AG08396 (cell line): ENCODE measurements at regions not wholly inside any gene's neighbourhood (a gene's known extent, or its start where the extent isn't known, plus 50 kb on each side); places are given as distances from the start of the nearest gene placed in this dataset.
"Not testable (repeated sequence)": the region's sequence is repeated elsewhere in the genome, so short reads cannot be mapped to it uniquely, and the experiment has no call there.

Source experiments
- DNase-seq: peaks from one replicate; pipeline ENCODE4 v3.0.0; 2012; ENCODE audit warnings: low spot score, mixed read lengths

GRCh38 chr6:140040396-140040795 lies 665.9 kb upstream of the CITED2 start:
- no peak for DNase-seq

- no peak for DNase-seq
Observed at GRCh38 chr6:140039364-140039763, 664.9 kb upstream of the CITED2 start.

GRCh38 chr6:140036196-140036595 lies 661.7 kb upstream of the CITED2 start:
- no peak for DNase-seq

DNA sequence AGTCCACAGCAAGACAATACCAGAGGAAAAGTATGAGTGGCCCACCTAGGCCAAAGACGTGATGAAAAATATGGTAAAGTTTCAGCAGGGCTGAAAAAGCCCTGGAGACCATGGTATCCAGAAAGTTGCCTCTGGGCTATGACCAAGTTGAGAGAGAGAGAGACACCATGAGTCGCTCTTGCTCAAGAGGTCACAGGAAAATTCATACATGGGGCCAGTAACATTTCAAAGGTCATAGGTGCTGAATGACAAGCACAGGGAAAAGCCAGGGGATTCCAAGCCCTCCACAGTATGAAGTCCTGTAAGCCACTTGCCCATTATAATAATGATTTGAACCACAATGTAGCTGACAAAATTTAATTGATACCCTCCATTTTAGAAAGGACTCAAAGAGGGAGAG lies 657.7 kb upstream of the CITED2 start:
- no peak for DNase-seq

DNA sequence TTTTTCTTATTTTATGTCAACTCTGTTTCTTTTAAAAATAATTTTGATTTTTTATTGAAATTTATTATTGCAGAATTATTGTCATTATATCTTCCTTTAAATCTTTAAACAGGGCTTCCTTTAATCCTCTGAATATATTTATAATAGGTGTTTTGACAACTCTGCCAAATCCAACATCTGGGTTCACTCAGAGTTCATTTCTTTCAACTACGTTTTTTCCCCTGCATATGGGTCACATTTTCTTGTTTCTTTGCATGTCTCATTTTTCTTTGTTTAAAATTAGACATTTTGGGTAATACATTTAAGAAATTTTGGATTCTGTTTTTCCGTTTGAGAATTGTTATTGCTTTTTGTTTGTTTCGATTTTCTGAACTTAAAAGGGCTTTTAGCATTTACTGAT lies 655.1 kb upstream of the CITED2 start:
- no peak for DNase-seq

DNA sequence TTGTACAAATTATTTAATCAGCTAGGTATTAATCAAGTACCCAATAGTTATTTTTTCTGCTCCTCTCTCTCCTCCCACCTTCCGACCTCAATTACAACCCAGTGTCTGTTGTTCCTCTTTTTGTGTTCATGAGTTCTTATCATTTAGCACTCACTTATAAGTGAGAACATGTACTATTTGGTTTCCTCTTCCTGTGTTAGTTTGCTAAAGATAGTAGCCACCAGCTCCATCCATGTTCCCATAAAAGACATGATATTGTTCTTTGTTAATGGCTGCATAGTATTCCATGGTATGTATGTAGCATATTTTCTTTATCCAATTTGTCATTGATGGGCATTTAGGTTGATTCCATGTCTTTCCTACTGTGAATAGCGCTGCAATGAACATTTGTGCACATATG lies 652.8 kb upstream of the CITED2 start:
- no peak for DNase-seq

DNA sequence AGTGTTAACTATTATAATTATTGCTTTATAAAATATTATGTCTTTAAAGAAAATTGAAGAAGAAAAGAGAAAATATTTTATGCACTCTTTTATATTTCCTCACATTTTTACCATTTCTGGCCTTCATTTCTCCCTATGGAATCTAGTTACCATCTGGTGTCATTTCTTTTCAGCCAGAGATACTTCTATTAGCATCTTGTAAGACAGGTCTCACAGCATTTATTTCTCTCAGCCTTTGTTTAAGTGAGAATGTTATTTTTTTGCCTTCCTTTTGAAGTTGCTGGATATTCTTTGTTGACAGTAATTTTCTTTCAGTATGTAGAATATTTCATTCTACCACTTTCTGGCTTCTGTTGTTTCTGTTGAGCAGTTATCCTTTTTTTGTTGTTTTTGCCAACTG lies 652.1 kb upstream of the CITED2 start:
- DNase-seq = no peak

GRCh38 chr6:140025171-140025570 lies 650.7 kb upstream of the CITED2 start:
- no peak for DNase-seq

- no peak for DNase-seq
Observed at GRCh38 chr6:140020207-140020791, 645.9 kb upstream of the CITED2 start.

DNA sequence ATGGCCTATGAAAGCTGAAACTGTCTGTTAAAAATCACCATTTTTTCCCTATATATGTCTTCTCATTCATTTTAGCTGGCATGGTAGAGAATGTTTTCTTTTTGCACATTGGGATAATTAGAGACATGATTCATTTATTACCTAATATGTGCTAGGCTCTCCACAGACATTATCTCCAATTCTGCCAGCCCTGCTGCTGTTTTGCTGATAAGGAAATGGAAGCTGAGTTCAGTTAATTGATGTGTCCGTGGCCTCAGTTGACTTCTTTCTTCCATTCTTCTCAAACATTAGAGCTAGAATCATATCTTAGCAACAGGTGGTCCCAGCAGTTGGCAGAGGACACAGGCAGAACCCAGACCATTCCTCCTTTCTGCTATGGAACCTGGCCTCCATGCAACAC lies 644.1 kb upstream of the CITED2 start:
- no peak for DNase-seq

GRCh38 chr6:140017470-140017869 lies 643.0 kb upstream of the CITED2 start:
- DNase-seq = no peak

GRCh38 chr6:140012150-140012549 lies 637.7 kb upstream of the CITED2 start:
- no peak for DNase-seq

- no peak for DNase-seq
Observed at GRCh38 chr6:140011537-140011936, 637.1 kb upstream of the CITED2 start.

GRCh38 chr6:140009286-140009685 lies 634.8 kb upstream of the CITED2 start:
- DNase-seq = no peak

GRCh38 chr6:140007525-140007924 lies 633.1 kb upstream of the CITED2 start:
- no peak for DNase-seq

DNA sequence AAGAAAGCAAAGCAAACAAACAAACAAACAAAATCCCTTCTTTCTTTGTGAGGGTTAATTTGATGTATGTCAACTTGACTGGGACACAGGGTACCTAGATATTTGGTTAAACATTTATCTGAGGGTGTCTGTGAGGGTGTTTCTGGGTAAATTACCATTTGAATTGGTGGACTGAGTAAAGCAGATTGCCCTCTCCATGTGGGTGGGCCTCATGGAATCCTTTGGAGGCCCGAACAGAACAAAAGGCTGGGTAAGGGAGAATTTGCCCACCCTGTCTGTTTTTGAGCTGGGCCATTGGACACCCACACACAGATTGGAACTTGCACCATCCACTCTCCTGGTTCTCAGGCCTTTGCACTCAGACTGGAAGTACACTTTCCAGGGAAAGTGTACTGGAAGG lies 628.8 kb upstream of the CITED2 start:
- DNase-seq = no peak

DNA sequence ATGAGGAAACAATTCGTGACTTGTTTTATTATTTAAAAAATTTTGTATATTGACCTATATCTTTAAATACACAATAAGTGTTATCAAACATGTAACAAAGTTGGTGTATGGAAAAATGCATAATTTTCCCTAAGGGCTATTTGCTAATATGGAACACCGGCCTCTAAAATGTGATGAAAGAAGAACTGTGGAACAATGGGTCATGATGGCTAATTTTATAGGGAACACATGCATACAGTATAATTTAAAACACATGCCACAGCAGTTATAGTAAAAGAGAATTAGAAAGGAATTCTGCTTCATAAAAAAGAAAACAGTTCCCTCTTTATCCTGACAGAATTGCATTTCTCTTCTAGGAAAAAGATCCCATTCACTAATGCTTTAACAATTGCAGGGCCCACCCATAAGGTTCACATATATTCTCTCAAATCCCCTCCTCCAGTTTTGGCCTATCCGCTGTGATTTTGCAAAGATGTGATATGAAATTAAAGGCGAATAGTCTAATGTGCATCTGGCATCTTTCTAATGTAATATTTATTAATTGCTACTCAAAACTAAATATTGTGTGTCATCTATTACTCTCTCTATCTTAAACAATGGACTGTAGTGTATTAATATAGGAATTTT lies 628.1 kb upstream of the CITED2 start:
- no peak for DNase-seq

- no peak for DNase-seq
Observed at GRCh38 chr6:140001821-140002341, 627.4 kb upstream of the CITED2 start.

DNA sequence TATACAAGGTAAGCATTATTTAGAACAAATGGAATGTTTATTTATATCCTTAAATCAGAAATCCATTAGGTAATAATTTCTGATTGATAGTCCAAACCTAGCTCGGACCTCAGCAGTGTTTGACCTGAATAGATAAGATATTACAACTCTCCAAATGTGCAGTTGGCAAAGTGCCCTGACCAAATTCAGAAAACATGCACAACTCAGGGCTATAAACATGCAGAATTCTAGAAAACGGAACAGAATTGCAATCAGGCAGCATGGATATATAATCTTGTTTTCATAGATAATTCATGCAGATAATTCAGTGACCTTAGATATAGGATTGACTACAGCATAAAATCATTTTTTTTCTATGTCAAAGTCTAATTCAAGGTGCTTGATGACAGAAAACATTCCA lies 626.6 kb upstream of the CITED2 start:
- no peak for DNase-seq

GRCh38 chr6:139999661-140000060 lies 625.2 kb upstream of the CITED2 start:
- not testable (repeated sequence) for DNase-seq

DNA sequence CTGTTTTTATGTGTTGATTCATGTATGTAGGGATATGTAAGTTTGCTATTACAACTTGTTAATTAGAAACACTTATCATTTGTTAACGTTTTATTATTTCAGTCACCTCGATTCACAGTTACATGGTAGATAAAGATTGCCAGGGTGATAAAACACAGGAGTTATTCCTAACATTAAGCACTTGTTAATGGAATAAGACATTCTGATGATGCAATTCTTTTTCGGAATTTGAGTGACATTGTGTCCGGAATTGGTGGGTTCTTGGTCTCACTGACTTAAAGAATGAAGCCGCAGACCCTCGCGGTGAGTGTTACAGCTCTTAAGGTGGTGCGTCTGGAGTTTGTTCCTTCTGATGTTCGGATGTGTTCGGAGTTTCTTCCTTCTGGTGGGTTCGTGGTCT lies 624.0 kb upstream of the CITED2 start:
- DNase-seq = not testable (repeated sequence)

DNA sequence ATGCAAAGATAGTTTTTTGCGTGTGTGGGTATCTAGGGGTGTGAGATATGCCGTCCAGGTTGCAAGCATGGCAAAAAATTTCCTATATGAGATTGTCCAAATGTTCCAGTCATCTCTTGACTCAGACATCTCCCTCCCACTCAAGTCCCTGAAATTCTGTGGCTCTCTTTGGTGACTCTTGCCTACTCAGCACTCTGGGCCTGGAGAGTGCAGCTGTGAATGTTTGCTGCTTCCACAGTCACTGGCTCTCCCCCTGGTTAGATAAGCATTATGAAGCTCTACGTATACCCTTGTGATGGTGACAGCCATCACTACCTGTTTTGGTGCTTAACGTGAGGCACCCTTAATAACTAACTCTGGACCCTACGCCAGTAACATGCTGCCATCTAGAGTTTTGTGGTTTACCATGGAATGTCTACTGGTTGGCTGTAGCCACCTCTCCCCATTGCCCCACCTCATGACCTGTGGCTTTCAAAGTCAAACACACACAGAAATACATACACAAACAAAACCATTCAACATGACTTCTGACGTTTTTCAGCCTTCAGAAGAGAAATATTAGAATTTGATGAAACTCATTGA lies 621.9 kb upstream of the CITED2 start:
- DNase-seq = no peak

DNA sequence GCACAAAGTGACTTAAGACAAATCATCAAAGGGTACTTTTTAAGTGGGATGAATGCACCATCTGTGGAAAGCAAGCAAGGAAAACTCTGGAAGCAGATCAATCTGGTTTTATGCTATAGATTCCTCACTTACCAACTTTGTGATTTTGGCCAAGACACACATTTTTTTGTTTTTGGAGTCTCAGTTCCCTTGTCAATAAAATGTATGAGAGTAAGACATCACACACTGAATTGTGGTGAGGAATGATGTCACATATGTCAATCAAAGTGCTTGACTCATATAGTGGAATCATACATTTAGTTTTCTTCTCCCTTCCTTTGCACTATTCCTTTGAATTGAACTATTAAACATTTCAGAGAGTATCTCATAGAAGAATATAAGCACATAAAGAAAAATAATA lies 620.5 kb upstream of the CITED2 start:
- no peak for DNase-seq
